ENCODE measurements at regions not wholly inside any gene's neighbourhood (a gene's known extent, or its start where the extent isn't known, plus 50 kb on each side); places are given as distances from the start of the nearest gene placed in this dataset.
"Not testable (repeated sequence)": the region's sequence is repeated elsewhere in the genome, so short reads cannot be mapped to it uniquely, and the experiment has no call there.

- no peak for TF ChIP-seq CTCF (conservative IDR thresholded peaks at IDR 0.05; ENCODE audit: low read depth, low read length)
- DNase-seq (ENCODE audit: low read depth): no peak
- no peak overlapping the region for H3K4me3 ChIP-seq (ENCODE audit: low read length)
These were observed 1047.2 kb downstream of the ROBO2 start for GRCh38 chr3:78087134-78087533.

- no peak for DNase-seq (ENCODE audit: low read depth)
- no peak for TF ChIP-seq CTCF (conservative IDR thresholded peaks at IDR 0.05; ENCODE audit: low read depth, low read length)
- H3K4me3 ChIP-seq (ENCODE audit: low read length): no peak overlapping the region
These were observed 1048.1 kb downstream of the ROBO2 start for GRCh38 chr3:78088006-78088405.

- DNase-seq (ENCODE audit: low read depth): no peak
- TF ChIP-seq CTCF (conservative IDR thresholded peaks at IDR 0.05; ENCODE audit: low read depth, low read length): no peak
- H3K4me3 ChIP-seq (ENCODE audit: low read length): no peak overlapping the region
These were observed 1050.5 kb downstream of the ROBO2 start for GRCh38 chr3:78090382-78090781.

- no peak for TF ChIP-seq CTCF (conservative IDR thresholded peaks at IDR 0.05; ENCODE audit: low read depth, low read length)
- H3K4me3 ChIP-seq (ENCODE audit: low read length): no peak overlapping the region
- DNase-seq (ENCODE audit: low read depth): no peak
These were observed 1051.7 kb downstream of the ROBO2 start for GRCh38 chr3:78091478-78092119.

- not testable (repeated sequence) for H3K4me3 ChIP-seq (ENCODE audit: low read length); DNase-seq (ENCODE audit: low read depth)
These were observed 1052.7 kb downstream of the ROBO2 start for GRCh38 chr3:78092574-78092973.

GRCh38 chr3:78096488-78097255, 1056.8 kb downstream of the ROBO2 start:
- TF ChIP-seq CTCF (conservative IDR thresholded peaks at IDR 0.05; ENCODE audit: low read depth, low read length): no peak
- DNase-seq (ENCODE audit: low read depth): no peak
- no peak overlapping the region for H3K4me3 ChIP-seq (ENCODE audit: low read length)

GRCh38 chr3:78098367-78098766, 1058.5 kb downstream of the ROBO2 start:
- no peak overlapping the region for H3K4me3 ChIP-seq (ENCODE audit: low read length)
- DNase-seq (ENCODE audit: low read depth): no peak
- TF ChIP-seq CTCF (conservative IDR thresholded peaks at IDR 0.05; ENCODE audit: low read depth, low read length): no peak

Measured in retinal pigment epithelial cell (primary cell).